K562 (cell line): ENCODE measurements at regions not wholly inside any gene's neighbourhood (a gene's known extent, or its start where the extent isn't known, plus 50 kb on each side); places are given as distances from the start of the nearest gene placed in this dataset.

Experiments used
- ATF1 ChIP-seq, 2 experiments: fragments of 450-650 bp in 1 of 2; IDR thresholded peaks; 2 replicates each; pipeline ENCODE4 v1.6.1; 2016; ENCODE audit warnings: missing compliant biosample characterization in 1 of 2, missing genetic modification characterization in 1 of 2
- CBFB ChIP-seq: sonication (generic); formaldehyde crosslinking; IDR thresholded peaks from 2 replicates; pipeline ENCODE4 v1.4.0; 2020; ENCODE audit warnings: mild to moderate bottlenecking, missing genetic modification reagents
- FOXP4 ChIP-seq: sonication (generic); formaldehyde crosslinking; IDR thresholded peaks from 2 replicates; pipeline ENCODE4 v1.8.0; 2022; ENCODE audit warnings: mild to moderate bottlenecking, missing genetic modification reagents, borderline replicate concordance
- POLR2A ChIP-seq: fragments of 450-650 bp; conservative IDR thresholded peaks from 2 replicates; pipeline ENCODE4 v1.6.1; 2016
- POLR2AphosphoS5 ChIP-seq: IDR thresholded peaks from 2 replicates; pipeline ENCODE4 v1.6.1; 2011; ENCODE audit warnings: mild to moderate bottlenecking, low read depth, low read length, moderate library complexity; ENCODE audit not compliant: control insufficient read depth, insufficient read depth
- TF ChIP-seq, protein P1 (sequence below): fragments of 250-450 bp; sonication (Bioruptor Pico); IDR thresholded peaks from 2 replicates; pipeline ENCODE4 v1.9.0; 2021; ENCODE audit warnings: mild to moderate bottlenecking, inconsistent platforms
- TF ChIP-seq, protein P2 (sequence below), 3 experiments: IDR thresholded peaks in 2 of 3; conservative IDR thresholded peaks in 1 of 3; 2 replicates each; pipeline ENCODE4 v1.5.1; 2011 to 2012; ENCODE audit warnings: low read length in 3 of 3, mild to moderate bottlenecking in 3 of 3, control low read depth in 2 of 3, improper control_type of control experiment in 1 of 3, inconsistent platforms in 1 of 3, low read depth in 1 of 3, mixed read lengths in 1 of 3, moderate library complexity in 1 of 3; ENCODE audit not compliant: insufficient read depth in 2 of 3

GRCh38 chr7:32219416-32219815, 149.2 kb upstream of the PDE1C start:
- TF ChIP-seq, protein P1, sequence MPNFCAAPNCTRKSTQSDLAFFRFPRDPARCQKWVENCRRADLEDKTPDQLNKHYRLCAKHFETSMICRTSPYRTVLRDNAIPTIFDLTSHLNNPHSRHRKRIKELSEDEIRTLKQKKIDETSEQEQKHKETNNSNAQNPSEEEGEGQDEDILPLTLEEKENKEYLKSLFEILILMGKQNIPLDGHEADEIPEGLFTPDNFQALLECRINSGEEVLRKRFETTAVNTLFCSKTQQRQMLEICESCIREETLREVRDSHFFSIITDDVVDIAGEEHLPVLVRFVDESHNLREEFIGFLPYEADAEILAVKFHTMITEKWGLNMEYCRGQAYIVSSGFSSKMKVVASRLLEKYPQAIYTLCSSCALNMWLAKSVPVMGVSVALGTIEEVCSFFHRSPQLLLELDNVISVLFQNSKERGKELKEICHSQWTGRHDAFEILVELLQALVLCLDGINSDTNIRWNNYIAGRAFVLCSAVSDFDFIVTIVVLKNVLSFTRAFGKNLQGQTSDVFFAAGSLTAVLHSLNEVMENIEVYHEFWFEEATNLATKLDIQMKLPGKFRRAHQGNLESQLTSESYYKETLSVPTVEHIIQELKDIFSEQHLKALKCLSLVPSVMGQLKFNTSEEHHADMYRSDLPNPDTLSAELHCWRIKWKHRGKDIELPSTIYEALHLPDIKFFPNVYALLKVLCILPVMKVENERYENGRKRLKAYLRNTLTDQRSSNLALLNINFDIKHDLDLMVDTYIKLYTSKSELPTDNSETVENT (CRISPR knock-in tag), result no peak
- no peak for TF ChIP-seq ATF1 (CRISPR knock-in tag; IDR thresholded peaks at IDR 0.05)
- TF ChIP-seq ATF1 (tag; IDR thresholded peaks at IDR 0.05), result no peak
- TF ChIP-seq, protein P2, sequence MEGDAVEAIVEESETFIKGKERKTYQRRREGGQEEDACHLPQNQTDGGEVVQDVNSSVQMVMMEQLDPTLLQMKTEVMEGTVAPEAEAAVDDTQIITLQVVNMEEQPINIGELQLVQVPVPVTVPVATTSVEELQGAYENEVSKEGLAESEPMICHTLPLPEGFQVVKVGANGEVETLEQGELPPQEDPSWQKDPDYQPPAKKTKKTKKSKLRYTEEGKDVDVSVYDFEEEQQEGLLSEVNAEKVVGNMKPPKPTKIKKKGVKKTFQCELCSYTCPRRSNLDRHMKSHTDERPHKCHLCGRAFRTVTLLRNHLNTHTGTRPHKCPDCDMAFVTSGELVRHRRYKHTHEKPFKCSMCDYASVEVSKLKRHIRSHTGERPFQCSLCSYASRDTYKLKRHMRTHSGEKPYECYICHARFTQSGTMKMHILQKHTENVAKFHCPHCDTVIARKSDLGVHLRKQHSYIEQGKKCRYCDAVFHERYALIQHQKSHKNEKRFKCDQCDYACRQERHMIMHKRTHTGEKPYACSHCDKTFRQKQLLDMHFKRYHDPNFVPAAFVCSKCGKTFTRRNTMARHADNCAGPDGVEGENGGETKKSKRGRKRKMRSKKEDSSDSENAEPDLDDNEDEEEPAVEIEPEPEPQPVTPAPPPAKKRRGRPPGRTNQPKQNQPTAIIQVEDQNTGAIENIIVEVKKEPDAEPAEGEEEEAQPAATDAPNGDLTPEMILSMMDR (IDR thresholded peaks at IDR 0.05 in 2 of 3, conservative IDR thresholded peaks at IDR 0.05 in 1 of 3; ENCODE audit: insufficient read depth in 2 of 3, low read depth in 1 of 3, low read length in 3 of 3), result no peak
- no peak for TF ChIP-seq POLR2AphosphoS5
- no peak for TF ChIP-seq FOXP4 (CRISPR knock-in tag)
- TF ChIP-seq POLR2A, result no peak
- no peak for TF ChIP-seq CBFB (CRISPR knock-in tag)
